ENCODE measurements at regions not wholly inside any gene's neighbourhood (a gene's known extent, or its start where the extent isn't known, plus 50 kb on each side); places are given as distances from the start of the nearest gene placed in this dataset.
"Not testable (repeated sequence)": the region's sequence is repeated elsewhere in the genome, so short reads cannot be mapped to it uniquely, and the experiment has no call there.

GRCh38 chr16:52725461-52725860 lies 178.5 kb upstream of the TOX3 start:
- no peak for DNase-seq

- DNase-seq = no peak
Observed at GRCh38 chr16:52725043-52725442, 178.1 kb upstream of the TOX3 start.

DNA sequence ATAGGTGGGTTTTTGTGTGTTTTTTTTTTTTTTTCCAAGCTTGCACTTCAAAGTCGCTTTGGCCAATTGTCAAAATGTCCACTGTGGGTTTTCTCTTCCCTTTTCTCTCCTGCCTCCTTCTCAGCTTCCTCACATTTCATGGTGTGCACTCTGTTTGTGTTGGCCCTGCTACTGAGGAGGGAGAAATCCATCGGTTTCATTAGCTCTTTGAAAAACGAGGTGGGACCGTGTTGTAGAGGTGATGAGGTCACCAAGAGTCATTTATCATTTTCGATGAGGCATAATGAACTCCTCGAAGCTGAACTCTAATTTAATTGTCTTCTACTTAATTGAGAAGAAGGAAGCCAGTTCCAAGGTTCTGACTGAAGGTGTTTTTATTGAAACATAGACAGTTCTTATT lies 174.4 kb upstream of the TOX3 start:
- no peak for DNase-seq

DNA sequence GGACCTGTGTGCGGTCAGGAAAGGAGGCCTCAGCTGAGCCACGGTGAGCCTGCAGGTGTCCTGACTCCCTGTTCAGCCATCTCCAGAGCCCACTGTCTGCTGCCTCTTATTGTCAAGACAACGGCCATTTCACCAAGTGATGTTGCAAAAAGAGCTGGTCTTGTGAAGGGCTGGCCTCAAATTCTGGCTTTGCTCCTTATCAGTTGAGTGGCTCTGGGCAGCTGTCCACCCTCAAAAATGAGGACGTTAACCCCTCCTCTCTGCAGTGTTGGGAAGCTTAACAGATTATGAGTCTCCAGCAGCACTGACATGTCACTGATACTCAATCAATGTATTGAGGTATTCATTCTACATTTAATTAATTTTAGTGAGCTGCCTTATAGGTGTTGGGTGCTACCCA lies 171.1 kb upstream of the TOX3 start:
- no peak for DNase-seq

GRCh38 chr16:52713740-52714139 lies 166.8 kb upstream of the TOX3 start:
- no peak for DNase-seq

DNA sequence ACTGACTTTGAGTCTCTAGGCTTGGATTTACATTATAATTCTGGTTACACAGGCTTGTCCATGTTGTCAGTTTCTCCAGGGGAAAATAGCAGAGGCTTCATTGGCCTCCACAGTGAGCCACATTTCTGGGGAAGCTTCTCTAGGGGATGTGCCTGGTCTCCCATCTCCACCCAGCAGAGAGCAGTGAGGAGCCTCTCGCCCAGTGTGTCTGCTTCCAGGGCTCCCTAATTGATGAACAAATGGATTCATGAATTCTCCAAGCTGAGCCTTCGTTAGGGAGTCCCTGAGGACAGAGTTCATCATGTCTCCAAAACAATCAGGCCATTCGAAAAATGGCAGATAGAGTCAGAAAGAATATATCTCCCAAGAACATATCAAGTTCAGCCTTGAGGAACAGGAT lies 162.4 kb upstream of the TOX3 start:
- DNase-seq = no peak

GRCh38 chr16:52708476-52708875 lies 161.5 kb upstream of the TOX3 start:
- no peak for DNase-seq

DNA sequence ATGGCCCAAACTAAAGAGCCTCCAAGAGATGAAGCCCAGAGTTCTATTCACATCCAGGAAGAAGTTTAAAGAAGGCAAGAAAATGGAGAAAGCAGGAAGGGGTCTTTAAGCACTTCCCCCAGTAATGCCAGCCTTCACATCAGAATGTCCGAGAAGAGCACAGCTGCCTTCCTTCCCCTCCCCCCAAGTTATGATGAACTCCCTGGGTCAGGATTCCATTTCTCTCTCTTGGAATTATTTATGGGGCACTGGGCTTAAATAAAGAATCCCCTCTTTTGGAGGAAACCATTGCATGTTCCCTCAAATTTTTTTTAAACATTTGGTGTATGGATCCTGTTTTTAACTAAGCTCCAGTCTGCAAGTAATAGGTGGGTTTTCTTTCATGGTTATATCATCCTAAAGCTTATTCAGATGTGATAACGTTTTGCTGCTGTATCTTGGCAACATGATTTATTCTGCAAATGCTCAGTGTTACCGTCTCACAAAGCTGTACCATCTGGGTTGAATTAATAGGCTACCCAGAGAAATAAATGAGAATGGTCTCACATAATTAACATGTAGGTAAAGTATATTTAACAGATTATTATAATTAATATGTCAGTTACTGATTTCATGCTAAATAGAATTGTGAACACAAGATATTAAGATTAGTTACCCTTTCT lies 160.9 kb upstream of the TOX3 start:
- no peak for DNase-seq

DNA sequence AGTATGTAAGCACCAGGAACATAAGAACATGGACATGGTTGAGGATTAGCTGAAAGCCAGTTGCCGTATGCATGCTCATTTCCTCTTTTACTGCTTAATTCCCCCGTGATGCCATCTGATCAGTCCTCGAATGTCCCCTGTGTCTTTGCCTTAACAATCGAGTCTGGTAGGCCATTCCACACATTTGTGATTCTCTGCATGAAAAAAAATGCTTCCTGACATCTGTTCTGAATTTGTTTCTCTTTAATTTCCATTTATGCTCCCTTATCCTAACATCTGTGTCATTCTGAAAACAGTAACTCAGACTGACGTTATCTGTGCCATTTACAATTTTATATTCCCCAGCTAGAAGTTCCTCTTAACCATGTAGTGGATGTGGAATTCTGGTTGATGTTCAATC lies 158.2 kb upstream of the TOX3 start:
- DNase-seq = no peak

GRCh38 chr16:52697971-52698370 lies 151.0 kb upstream of the TOX3 start:
- no peak for DNase-seq

DNA sequence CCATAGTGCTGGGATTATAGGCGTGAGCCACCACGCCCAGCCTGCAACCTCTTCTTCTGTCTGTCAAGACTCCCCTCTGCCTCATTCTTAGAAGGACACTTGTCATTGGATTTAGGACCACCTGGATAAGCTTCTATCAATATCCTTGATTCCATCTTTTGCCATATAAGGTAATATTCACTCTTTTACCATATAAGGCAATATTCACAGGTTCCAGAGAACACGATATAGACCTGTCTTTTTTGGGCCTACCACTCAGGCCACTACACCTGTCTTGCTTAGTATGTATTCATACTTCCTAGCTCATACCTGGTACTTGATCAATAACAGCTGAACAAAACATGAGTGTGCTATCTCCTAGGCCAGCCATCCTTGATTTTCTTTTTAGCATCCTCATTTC lies 149.2 kb upstream of the TOX3 start:
- DNase-seq = no peak

GRCh38 chr16:52690468-52690867 lies 143.5 kb upstream of the TOX3 start:
- DNase-seq = no peak

- no peak for DNase-seq
Observed at GRCh38 chr16:52680993-52681392, 134.1 kb upstream of the TOX3 start.

- DNase-seq = no peak
Observed at GRCh38 chr16:52677501-52677900, 130.6 kb upstream of the TOX3 start.

- DNase-seq = no peak
Observed at GRCh38 chr16:52676959-52677358, 130.0 kb upstream of the TOX3 start.

- DNase-seq = no peak
Observed at GRCh38 chr16:52671590-52671989, 124.6 kb upstream of the TOX3 start.

- DNase-seq = no peak
Observed at GRCh38 chr16:52657924-52658323, 111.0 kb upstream of the TOX3 start.

DNA sequence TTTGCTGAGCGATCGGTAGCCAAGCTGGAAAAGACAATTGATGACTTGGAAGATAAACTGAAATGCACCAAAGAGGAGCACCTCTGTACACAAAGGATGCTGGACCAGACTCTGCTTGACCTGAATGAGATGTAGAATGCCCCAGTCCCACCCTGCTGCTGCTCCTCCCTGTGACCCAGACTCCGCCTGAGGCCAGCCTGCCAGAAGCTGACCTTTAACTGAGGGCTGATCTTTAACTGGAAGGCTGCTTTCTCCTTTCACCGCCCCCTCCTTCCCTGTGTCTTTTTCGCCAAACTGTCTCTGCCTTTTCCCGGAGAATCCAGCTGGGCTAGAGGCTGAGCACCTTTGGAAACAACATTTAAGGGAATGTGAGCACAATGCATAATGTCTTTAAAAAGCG lies 109.0 kb upstream of the TOX3 start:
- DNase-seq = not testable (repeated sequence)

GRCh38 chr16:52655156-52655555 lies 108.2 kb upstream of the TOX3 start:
- not testable (repeated sequence) for DNase-seq

GRCh38 chr16:52652033-52652432 lies 105.1 kb upstream of the TOX3 start:
- no peak for DNase-seq

DNA sequence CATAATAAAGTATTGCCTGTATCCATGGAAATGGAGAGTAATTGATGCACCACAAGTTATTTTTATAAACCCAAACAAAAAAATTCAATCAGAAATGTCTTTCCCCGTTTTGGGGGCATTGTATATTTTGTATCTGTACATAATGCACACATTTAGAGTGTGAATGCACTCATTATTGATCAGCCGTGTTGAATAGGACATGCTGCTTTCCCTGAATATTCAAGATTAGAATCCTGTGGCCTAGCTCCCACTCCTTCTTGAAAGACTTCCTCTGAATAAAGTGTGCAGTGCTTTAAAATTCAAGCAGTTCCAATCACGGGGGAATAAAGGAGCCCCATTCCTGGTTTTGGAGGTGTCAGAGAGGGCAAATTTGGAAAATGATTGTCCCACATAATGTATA lies 103.8 kb upstream of the TOX3 start:
- no peak for DNase-seq

DNA sequence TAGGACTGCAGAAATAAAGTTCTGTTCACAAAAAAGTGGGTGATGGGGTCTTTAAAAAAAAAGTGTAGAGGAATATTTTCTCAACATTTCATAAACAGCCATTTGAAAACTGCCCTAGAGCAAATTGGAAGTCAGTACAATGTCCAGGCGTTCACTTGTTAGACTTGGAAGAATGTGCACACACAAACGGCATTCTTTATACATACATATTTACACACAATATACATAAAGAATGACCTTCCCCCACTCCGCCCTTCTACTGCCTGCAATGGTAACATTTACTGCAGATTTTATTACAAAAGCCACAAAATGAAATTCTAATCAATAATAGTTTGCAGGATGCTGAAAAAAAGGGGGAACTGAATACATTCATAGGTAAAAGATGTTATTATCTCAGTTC lies 103.4 kb upstream of the TOX3 start:
- no peak for DNase-seq

GRCh38 chr16:52649870-52650269 lies 102.9 kb upstream of the TOX3 start:
- DNase-seq = no peak

- DNase-seq = no peak
Observed at GRCh38 chr16:52647588-52647987, 100.6 kb upstream of the TOX3 start.

DNA sequence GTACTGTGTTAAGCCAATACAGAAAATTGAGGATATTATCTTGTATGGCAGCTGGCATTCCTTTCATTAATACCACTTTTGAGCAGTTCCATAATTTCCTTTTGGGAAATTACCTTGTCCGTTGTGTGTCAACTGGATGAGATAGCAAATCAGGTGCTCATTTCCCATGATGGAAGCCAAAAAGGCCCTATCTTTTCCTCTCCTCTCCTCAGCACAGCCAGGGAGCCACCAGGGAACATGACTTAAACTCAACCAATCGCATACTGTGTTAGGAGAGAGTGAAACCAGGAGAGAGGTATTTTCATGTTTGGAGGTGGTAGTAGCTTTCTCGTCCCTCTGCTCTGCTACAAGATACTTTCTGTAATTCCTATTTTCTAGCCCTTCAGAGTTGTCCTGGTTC lies 96.1 kb upstream of the TOX3 start:
- no peak for DNase-seq

DNA sequence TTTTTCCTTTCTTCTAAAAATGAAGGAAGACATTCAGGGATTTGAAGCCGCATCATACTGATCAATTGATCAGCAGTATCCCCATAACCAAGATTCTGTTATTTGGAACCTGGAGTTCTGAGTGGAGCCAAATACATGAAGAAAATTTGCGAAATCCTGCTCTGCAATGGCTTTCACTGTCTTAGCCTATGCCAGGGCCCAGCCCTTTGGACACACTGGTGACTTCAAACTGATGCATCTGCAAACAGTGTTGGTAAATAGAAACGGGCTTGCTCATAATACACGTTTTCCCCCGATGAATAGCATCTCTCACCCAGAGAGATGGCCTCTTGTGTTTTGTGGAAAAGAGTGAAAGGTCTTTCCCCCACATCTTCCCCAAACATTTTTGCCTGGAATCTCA lies 87.6 kb upstream of the TOX3 start:
- DNase-seq = no peak
